Endothelial cell of umbilical vein (primary cell): ENCODE measurements at regions not wholly inside any gene's neighbourhood (a gene's known extent, or its start where the extent isn't known, plus 50 kb on each side); places are given as distances from the start of the nearest gene placed in this dataset.

ENCODE experiments used
- BruUV-seq: library from RNA; stranded (reverse); fragments of 400-500 nt; replicated peaks from 2 replicates; lab custom pipeline; 2021; lab: Mats Ljungman, UMichigan
- CTCF ChIA-PET: fragments of 300-600, 350-600 bp; sonication (Branson Sonifier 250); formaldehyde crosslinking; loops from one replicate; lab custom pipeline; 2021; ENCODE audit warnings: antibody characterized with exemption, inconsistent platforms; lab: Charles Lee
- POLR2A ChIA-PET: fragments of 300-600, 350-600 bp; sonication (Branson Sonifier 250); formaldehyde crosslinking; loops from one replicate; lab custom pipeline; 2021; ENCODE audit warnings: antibody characterized with exemption, inconsistent platforms; lab: Charles Lee
- DNase-seq: peaks from one replicate; pipeline ENCODE4 v3.0.0-alpha.2; 2011; ENCODE audit warnings: low read depth, low spot score
- FAIRE-seq: peaks from 2 replicates; lab custom pipeline; 2011; peaks lifted over from hg19 to GRCh38; lab: Jason Lieb, UNC
- H2AFZ ChIP-seq: 2 replicates; pipeline ENCODE4 v1.6.0; 2012; ENCODE audit warnings: low read depth, low read length, control low read depth, inconsistent platforms
- H3K27ac ChIP-seq: 2 replicates; pipeline ENCODE4 v1.5.1; 2011; ENCODE audit warnings: low read depth, mild to moderate bottlenecking, control low read depth, low read length, moderate library complexity; ENCODE audit not compliant: insufficient read depth
- H3K27me3 ChIP-seq, 2 experiments: 2 replicates each; pipeline versions ENCODE4 v1.6.0 to v1.6.1; 2011; ENCODE audit warnings: low read length in 2 of 2, mixed read lengths in 1 of 2; ENCODE audit not compliant: control insufficient read depth in 2 of 2, insufficient read depth in 2 of 2
- H3K36me3 ChIP-seq, 2 experiments: 2 replicates in 1 of 2; 3 replicates in 1 of 2; pipeline ENCODE4 v1.5.1; 2011; ENCODE audit warnings: low read length in 2 of 2, mild to moderate bottlenecking in 1 of 2, moderate library complexity in 1 of 2; ENCODE audit not compliant: control insufficient read depth in 2 of 2, insufficient read depth in 2 of 2; ENCODE audit errors: extremely low read depth in 1 of 2
- H3K4me1 ChIP-seq: 3 replicates; pipeline ENCODE4 v1.5.1; 2011; ENCODE audit warnings: mild to moderate bottlenecking, low read length; ENCODE audit not compliant: control insufficient read depth, insufficient read depth; ENCODE audit errors: extremely low read depth
- H3K4me2 ChIP-seq: 2 replicates; pipeline ENCODE4 v1.6.1; 2011; ENCODE audit warnings: low read length, control low read depth, mixed read lengths; ENCODE audit not compliant: insufficient read depth
- H3K4me3 ChIP-seq, 3 experiments: fragments of 200-600 bp in 1 of 3; sonication (generic), shearing (Covaris generic) in 1 of 3; replicated peaks in 1 of 3; 2 replicates each; pipeline ENCODE4 v1.5.1; 2011 to 2016; ENCODE audit warnings: control low read depth in 3 of 3, low read length in 3 of 3, mild to moderate bottlenecking in 2 of 3, inconsistent platforms in 1 of 3, low read depth in 1 of 3, moderate library complexity in 1 of 3; ENCODE audit not compliant: insufficient read depth in 1 of 3
- H3K79me2 ChIP-seq: 2 replicates; pipeline ENCODE4 v1.6.0; 2012; ENCODE audit warnings: low read length, inconsistent platforms; ENCODE audit not compliant: control insufficient read depth, insufficient read depth
- H3K9ac ChIP-seq: replicated peaks from 2 replicates; pipeline ENCODE3; 2011; ENCODE audit warnings: low read length, control low read depth; ENCODE audit not compliant: insufficient read depth; ENCODE audit errors: extremely low read depth
- H3K9me1 ChIP-seq: replicated peaks from 3 replicates; pipeline ENCODE4 v1.6.0; 2011; ENCODE audit warnings: mild to moderate bottlenecking, low read length; ENCODE audit not compliant: control insufficient read depth, insufficient read depth; ENCODE audit errors: extremely low read depth
- H3K9me3 ChIP-seq: replicated peaks from 2 replicates; pipeline ENCODE4 v1.5.1; 2012; ENCODE audit warnings: low read length, inconsistent platforms; ENCODE audit not compliant: control insufficient read depth, insufficient read depth
- H4K20me1 ChIP-seq: replicated peaks from 2 replicates; pipeline ENCODE3; 2011; ENCODE audit warnings: mild to moderate bottlenecking, low read length; ENCODE audit not compliant: control insufficient read depth, insufficient read depth; ENCODE audit errors: extremely low read depth
- EZH2 ChIP-seq: IDR thresholded peaks from 2 replicates; pipeline ENCODE4 v1.6.1; 2012; ENCODE audit warnings: borderline replicate concordance, low read depth, mild to moderate bottlenecking, moderate library complexity, low read length, inconsistent platforms; ENCODE audit not compliant: severe bottlenecking
- FOS ChIP-seq: IDR thresholded peaks from 2 replicates; pipeline ENCODE4 v1.6.1; 2011; ENCODE audit warnings: mild to moderate bottlenecking, low read length, moderate library complexity, borderline replicate concordance; ENCODE audit not compliant: insufficient read depth
- GATA2 ChIP-seq: IDR thresholded peaks from 2 replicates; pipeline ENCODE4 v1.7.0; 2011; ENCODE audit warnings: low read depth, mild to moderate bottlenecking, moderate library complexity, mixed read lengths, low read length; ENCODE audit not compliant: insufficient read length, insufficient read depth
- JUN ChIP-seq: IDR thresholded peaks from 2 replicates; pipeline ENCODE4 v1.6.1; 2011; ENCODE audit warnings: borderline replicate concordance, low read depth; ENCODE audit not compliant: insufficient read length, insufficient read depth
- MYC ChIP-seq: IDR thresholded peaks from one replicate; pipeline ENCODE4 v1.6.1; 2011; ENCODE audit warnings: mild to moderate bottlenecking, low read depth, low read length
- POLR2A ChIP-seq: IDR thresholded peaks from 2 replicates; pipeline ENCODE4 v1.6.1; 2012; ENCODE audit warnings: low read depth, mild to moderate bottlenecking, control low read depth, low read length
- POLR2AphosphoS5 ChIP-seq: IDR thresholded peaks from 2 replicates; pipeline ENCODE4 v1.6.1; 2012; ENCODE audit warnings: low read depth, mild to moderate bottlenecking, control low read depth, low read length, moderate library complexity; ENCODE audit not compliant: insufficient read depth
- dilution Hi-C: fragments of 300-500 bp; cut with MboI; formaldehyde crosslinking; loops from one replicate; pipeline ENCODE4 v1.15.0; 2019; ENCODE audit warnings: low sequenced_read_pairs; ENCODE audit not compliant: extremely low pct_ligation_motif_present
- intact Hi-C: fragments of 100-400 bp; cut with micrococcal nuclease; formaldehyde crosslinking; loops from one replicate; pipeline ENCODE4 v1.10.0; 2022
- TF ChIP-seq, protein P1 (sequence below), 2 donors: IDR thresholded peaks; 1 replicate in 1 of 2; 2 replicates in 1 of 2; pipeline ENCODE4 v1.5.1; 2011; ENCODE audit warnings: low read length in 2 of 2, mild to moderate bottlenecking in 2 of 2, moderate library complexity in 2 of 2, control low read depth in 1 of 2, inconsistent platforms in 1 of 2, low read depth in 1 of 2; ENCODE audit not compliant: insufficient read depth in 1 of 2; ENCODE audit errors: extremely low read depth in 1 of 2
- TF ChIP-seq, protein P2 (sequence below): IDR thresholded peaks from 2 replicates; pipeline ENCODE4 v1.6.1; 2011; ENCODE audit not compliant: insufficient read depth, insufficient read length

DNA sequence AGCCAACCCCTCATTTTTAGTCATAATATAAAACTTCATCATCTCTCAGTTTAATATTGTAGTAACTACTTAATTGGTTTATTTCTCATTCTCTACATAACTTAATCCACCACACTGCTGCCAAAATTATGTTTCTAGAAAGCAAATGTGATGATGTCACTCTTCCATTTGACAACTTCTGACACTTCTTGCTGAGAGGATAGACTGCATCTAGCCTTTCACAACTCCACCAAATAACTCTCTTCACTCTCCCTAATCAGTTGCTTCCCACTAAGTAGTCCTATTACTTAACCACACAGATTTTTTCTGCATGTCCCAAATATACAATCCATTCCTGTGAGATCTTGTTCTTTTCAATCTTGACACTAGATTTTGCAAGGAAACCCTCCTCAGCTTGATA is 951.3 kb downstream of the EPHA7 start:
- no peak overlapping the region for H3K9ac ChIP-seq
- dilution Hi-C loops, result no loop called here
- no peak for TF ChIP-seq POLR2AphosphoS5
- TF ChIP-seq FOS, result no peak
- no peaks in the 10 kb centered on the region for H3K4me1 ChIP-seq
- POLR2A ChIA-PET, result no interaction called here
- DNase-seq, result no peak
- no peaks in the 10 kb centered on the region for H3K36me3 ChIP-seq
- H3K79me2 ChIP-seq, result no peaks in the 10 kb centered on the region
- FAIRE-seq, result no peak
- H4K20me1 ChIP-seq, result no peaks in the 10 kb centered on the region
- H3K9me1 ChIP-seq, result no peaks in the 10 kb centered on the region
- H2AFZ ChIP-seq, result no peak overlapping the region
- no peak overlapping the region for H3K4me2 ChIP-seq
- no TSS peak for BruUV-seq
- H3K9me3 ChIP-seq, result no peaks in the 10 kb centered on the region
- no peak overlapping the region for H3K27ac ChIP-seq
- intact Hi-C loops, result no loop called here
- no peaks in the 10 kb centered on the region for H3K27me3 ChIP-seq
- CTCF ChIA-PET, result no interaction called here
- no peak overlapping the region for H3K4me3 ChIP-seq

DNA sequence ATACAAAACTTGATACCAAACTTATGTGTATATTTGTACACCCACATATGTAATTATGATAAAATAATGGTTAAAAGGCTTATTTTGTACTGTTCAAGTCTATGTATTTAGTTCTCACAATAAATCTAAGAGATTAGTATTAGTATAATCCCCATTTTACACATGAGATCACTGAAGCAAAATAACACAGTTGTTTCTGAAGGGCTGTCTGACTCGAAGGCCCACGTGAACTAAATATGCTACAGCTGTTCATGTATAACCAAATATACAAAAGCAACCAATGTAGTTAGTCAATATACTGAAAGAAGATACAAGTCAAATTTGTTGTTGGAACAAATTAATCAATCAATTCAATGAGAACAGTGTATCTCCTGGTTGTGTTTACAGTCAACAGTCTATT is 959.2 kb downstream of the EPHA7 start:
- no peaks in the 10 kb centered on the region for H3K9me3 ChIP-seq
- POLR2A ChIA-PET, result no interaction called here
- BruUV-seq, result no TSS peak

More for the DNA sequence above, 959.2 kb downstream of the EPHA7 start:
- H3K9ac ChIP-seq, result no peak overlapping the region
- no peak overlapping the region for H3K4me2 ChIP-seq
- H3K4me3 ChIP-seq, result no peak overlapping the region
- H3K79me2 ChIP-seq, result no peaks in the 10 kb centered on the region
- H3K9me1 ChIP-seq, result no peaks in the 10 kb centered on the region
- DNase-seq (no peak), FAIRE-seq (no peak)
- TF ChIP-seq, protein P1, sequence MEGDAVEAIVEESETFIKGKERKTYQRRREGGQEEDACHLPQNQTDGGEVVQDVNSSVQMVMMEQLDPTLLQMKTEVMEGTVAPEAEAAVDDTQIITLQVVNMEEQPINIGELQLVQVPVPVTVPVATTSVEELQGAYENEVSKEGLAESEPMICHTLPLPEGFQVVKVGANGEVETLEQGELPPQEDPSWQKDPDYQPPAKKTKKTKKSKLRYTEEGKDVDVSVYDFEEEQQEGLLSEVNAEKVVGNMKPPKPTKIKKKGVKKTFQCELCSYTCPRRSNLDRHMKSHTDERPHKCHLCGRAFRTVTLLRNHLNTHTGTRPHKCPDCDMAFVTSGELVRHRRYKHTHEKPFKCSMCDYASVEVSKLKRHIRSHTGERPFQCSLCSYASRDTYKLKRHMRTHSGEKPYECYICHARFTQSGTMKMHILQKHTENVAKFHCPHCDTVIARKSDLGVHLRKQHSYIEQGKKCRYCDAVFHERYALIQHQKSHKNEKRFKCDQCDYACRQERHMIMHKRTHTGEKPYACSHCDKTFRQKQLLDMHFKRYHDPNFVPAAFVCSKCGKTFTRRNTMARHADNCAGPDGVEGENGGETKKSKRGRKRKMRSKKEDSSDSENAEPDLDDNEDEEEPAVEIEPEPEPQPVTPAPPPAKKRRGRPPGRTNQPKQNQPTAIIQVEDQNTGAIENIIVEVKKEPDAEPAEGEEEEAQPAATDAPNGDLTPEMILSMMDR (IDR thresholded peaks at IDR 0.05; ENCODE audit: extremely low read depth in 1 of 2, insufficient read depth in 1 of 2, low read depth in 1 of 2, low read length in 2 of 2), result no peak
- TF ChIP-seq FOS (no peak), GATA2 (no peak), JUN (no peak), EZH2 (no peak), MYC (no peak), POLR2AphosphoS5 (no peak), POLR2A (no peak)
- TF ChIP-seq, protein P2, sequence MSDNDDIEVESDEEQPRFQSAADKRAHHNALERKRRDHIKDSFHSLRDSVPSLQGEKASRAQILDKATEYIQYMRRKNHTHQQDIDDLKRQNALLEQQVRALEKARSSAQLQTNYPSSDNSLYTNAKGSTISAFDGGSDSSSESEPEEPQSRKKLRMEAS, result no peak
- no peaks in the 10 kb centered on the region for H4K20me1 ChIP-seq
- no peak overlapping the region for H2AFZ ChIP-seq
- no peaks in the 10 kb centered on the region for H3K27me3 ChIP-seq
- CTCF ChIA-PET, result no interaction called here
- H3K27ac ChIP-seq, result no peak overlapping the region
- no peaks in the 10 kb centered on the region for H3K36me3 ChIP-seq
- intact Hi-C loops, result no loop called here
- dilution Hi-C loops, result no loop called here
- peaks cover 5% of the 10 kb centered on the region for H3K4me1 ChIP-seq
